HG03175 (cell line): ENCODE measurements at regions not wholly inside any gene's neighbourhood (a gene's known extent, or its start where the extent isn't known, plus 50 kb on each side); places are given as distances from the start of the nearest gene placed in this dataset.

Experiments used
- ATAC-seq: cut with Tn5 transposase; IDR thresholded peaks from one replicate; pipeline ENCODE4 v1.9.1; 2021; ENCODE audit warnings: mild to moderate bottlenecking, moderate library complexity; ENCODE audit not compliant: unreplicated experiment

DNA sequence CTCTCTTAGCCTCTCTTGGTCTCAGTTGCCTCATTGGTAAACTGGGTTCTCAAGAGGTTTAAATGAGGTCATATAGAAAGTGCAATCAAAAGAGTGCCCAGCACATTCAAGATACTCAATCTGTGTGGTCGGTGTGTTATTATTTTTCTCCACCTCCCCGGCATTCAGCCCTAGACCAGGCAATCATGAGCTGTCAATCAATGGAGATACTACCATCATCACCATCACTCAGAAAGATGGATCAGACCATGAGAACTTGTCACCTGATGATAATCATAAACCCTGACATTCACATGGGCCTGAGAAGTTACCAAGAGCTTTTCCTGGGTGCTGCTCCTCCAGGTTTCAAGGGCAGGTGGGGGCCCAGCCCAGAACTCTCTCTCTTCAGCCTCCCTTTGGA lies 166.1 kb downstream of the MN1 start:
- ATAC-seq: no peak

DNA sequence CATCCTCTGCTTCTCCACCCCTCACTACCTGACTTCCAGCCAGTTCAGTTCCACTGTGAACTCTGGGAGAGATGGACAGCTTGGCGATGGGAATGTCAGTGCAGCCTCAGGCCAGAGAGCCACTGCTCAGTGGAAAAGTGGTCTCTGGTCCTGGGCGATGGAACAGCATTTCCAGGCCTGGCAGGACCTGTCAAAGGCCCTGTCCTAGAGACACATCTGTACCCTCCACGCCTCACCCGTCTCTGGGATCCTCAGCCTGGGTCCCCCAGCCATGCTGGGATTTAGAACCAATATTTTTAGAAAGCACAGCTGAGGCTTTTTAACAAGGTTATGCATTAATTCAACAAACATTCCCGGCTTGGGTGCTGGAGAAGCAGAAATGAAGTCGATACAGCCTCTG lies 165.7 kb downstream of the MN1 start:
- no peak for ATAC-seq

GRCh38 chr22:27636716-27637508 lies 164.6 kb downstream of the MN1 start:
- no peak for ATAC-seq

DNA sequence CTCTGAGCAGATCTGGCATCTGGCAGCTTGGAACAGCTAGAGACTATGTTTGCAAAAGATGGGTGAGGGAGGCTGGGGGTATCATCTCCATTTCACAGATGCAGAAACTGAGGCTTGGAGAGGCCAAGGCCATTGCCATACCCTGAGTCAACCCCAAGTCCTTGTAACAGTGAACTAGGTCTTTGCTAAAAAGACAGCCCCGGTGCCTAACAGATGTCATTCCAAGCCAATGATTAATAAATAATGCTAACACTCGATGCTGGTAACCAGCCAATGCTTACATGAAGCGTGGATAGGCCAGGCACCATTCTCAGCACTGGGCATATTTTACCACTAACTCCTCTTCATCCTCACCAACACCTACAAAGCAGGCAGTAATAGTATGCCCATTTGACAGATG lies 164.0 kb downstream of the MN1 start:
- ATAC-seq: no peak

DNA sequence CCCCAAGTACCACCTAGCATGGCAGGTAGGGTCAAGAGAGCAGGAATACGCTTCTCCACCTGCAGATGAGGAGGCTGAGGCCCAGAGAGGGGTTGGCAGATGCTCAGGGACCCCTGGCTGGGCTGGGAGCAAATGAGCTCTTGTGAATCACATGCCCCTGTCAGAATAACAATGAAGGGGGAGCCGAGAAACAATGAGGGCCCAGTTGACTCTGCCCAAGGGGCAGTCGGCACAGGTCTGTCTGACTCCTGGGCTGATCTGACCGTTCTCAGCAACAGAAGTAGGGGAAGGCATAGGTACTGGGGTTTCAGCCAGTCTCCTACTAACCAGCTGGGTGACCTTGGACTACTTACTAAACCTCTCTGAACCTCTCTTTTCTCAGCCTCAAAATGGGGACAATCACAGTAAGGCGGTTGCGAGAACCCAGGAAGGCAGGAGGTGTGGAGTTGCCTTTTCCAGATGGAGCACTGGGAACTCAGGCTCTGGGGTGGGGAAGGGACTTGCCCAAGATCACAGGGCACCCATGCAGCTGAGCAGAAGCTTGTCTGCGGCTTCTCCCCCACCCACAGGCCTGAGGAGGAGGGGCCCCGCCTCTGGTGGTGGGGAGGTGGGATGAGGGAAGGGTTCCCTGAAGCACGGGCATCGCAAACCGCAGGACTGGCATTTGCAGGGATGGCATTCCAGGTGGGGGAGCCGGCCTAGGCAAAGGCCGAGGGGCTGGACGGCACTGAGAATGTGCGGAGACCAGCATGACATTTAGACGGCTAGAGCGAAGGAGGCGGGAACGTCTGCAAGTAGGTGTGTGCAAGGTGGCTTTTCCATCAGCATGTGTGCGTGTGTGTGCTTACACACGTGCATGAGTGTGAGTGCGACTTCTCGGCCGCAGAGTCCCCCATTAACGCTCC lies 163.0 kb downstream of the MN1 start:
- no peak for ATAC-seq

DNA sequence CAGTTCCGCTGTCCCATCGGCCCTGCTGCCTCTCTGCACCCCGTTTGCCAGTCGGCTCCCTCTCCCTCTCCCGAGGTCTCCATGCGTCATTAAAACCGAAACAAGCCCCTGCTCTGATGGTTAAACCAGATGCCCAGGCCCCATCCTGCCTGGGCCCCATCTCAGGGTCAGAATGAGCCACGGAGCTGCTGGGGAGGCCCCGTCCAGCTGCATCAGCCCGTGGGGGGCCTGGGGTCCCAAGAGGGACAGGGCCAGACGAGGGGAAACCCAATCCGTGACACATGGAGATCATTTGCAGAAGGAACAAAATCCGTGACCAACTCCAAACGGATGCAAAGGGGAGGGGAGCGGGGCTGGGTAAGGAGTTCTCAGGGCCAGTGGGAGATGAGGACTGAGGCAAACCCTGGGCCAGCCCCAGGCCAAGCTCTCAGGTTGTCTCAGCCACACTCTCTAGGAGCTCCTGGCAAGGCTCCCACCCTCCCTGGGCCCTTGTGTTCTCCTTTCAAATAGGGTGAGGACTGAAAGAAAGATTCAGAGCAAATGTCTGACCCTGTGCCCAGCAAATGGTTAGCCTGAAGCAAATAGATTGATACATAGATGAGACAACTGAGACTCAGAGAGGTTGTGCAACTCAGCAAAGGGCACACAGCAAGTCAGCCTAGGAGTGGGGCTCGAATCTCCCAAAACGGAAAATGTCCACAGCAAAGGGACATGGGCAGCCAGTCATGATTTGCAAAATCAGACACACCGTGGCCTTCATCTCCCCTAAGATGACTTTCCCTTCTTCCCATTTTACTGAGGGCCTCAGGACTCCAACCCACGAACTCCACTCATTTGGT lies 162.1 kb downstream of the MN1 start:
- no peak for ATAC-seq

GRCh38 chr22:27641049-27641795 lies 160.3 kb downstream of the MN1 start:
- no peak for ATAC-seq

DNA sequence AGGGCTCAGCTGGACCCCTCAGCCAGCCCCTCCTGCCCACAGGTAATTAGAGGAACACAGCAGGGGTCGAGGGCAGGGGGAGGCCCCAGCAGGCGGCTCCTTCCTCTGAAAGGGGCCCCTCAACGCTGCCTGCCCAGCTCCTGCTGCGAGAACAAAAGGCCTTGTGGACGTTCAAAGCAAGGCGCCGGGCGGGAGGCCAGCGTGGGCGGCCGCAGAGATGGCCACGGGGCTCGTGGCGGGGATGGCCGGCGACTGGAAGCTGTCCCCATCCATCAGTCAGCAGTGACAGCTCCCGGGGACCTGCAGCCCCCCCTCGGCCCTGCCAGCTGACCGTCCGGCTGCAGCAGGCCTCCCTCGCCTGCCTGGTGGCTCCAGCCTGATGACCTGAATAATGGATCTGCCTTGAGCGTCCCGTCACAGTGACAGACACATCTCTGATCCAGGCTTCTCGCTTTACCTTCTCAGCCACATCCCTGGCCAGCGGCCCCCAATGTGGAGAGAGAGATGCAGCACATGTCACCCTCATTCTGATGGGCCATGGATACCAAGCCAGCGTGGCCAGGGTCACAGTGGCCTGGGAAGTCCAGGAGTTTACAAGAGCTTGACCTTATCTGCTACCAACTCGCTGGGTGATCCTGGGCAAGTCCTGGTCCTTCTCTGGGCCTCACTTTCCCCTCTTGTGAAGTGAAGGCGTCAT lies 159.3 kb downstream of the MN1 start:
- no peak for ATAC-seq

- ATAC-seq: no peak
Measured at GRCh38 chr22:27643907-27644306, 157.6 kb downstream of the MN1 start.

DNA sequence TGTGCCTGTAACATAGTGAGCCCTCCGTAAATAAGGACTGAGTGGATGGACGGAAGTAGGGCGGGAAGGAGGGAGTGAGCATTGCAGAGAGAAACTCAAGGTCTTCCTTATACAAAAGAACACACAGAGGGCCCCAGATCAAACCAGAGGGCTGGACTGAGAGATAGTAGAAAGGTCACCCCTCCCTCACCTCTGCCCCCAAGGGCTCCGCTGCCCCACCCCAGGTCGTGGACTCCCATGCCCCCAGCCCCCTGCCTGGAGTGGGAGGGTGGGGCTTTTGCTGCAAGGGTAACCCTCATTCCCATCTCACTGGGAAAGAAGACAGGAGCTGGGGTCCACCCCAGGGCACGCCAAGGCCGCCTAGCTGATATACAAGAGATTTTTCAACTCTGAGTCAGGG lies 157.0 kb downstream of the MN1 start:
- no peak for ATAC-seq

DNA sequence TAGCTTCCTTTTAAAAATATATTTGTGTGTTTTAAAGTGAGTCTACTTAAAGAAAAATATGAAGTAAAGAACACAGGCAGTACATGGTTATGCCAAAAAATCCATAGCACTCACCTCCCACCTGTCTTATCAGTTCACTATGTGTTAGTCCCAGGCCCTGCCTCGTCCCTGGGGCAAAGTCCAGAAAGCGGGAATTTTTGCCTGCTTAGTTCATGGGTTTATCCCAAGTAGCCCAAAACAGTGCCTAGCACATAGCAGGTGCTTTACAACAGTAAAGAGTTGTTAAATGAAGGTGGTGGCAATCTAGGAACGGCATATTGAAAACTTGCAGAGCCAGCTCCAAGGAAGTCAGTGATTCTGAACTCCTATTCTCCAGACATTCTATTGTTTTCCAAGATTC lies 154.0 kb downstream of the MN1 start:
- no peak for ATAC-seq

DNA sequence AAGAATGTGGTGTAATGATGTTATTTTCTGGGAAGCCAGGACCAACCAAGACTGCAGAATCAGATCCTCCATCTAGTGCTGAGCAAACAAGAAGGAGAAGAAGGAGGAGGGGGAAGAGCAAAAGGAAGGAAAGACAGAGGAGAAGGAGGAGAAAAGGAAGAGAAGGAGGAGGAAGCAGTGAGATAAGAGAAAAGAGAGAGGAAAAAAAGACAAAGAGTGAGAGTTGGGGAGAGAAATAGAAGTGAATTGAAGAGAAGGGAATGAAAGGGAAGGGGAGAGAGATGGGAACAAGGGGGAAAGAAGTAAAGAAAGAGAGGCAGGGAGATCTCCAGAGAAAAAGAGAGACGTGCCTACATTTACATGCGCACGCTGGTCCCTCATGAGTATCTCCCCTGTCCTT lies 153.5 kb downstream of the MN1 start:
- ATAC-seq: no peak

DNA sequence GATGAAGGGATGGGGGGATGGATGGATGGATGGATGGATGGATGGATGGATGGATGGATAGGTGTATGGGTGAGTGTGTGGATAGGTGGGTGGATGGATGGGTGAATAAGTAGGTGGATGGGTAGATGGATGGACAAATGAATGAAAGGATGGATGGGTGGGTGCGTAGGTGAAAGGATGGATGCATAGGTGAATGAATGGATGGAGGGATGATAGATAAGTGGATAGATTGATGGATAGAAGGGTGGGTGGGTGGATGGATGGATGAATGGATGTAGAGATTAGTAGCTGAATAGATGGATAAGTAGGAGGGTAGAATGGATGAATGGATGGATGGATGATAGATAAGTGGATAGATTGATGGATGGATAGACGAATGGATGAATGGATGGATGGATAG lies 152.7 kb downstream of the MN1 start:
- ATAC-seq: no peak

DNA sequence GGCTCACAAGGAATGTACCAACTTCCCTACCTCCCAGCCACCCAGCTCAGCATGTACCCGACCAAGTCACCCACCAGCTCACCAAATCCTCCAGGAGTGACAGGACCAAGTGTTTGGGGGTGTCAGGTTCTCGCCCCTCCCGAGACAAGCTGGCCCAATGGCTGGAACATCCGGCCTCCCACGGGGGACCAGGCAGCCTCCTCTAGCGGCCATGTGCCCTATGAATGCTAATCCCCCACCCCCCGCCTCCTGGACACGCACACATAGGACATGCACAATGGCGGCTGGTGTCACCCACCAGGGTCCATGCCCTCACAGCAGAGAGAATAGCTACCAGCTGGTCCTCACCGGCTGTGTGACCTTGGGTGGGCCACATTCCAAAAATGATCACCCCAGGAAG lies 151.0 kb downstream of the MN1 start:
- no peak for ATAC-seq

DNA sequence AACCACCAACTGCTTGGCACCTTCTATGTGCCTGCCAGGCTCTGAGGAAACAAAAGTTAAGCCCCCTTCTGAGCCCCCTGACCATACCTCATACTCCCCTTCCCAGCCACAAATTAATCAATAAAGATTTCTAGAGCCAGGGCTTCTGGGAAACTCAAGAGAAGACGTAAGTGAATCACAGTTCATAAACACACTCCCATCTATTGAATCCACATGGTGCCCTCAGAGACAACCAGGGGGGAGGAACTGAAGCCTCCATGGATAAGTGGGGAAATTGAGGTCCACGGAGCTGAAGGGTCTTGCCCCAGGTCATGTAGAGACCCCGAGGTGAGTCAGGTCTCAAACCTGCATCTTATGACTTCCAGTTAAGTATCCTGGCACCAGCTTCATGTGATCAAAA lies 150.6 kb downstream of the MN1 start:
- ATAC-seq: no peak

- ATAC-seq: no peak
Measured at GRCh38 chr22:27651486-27651885, 150.1 kb downstream of the MN1 start.

DNA sequence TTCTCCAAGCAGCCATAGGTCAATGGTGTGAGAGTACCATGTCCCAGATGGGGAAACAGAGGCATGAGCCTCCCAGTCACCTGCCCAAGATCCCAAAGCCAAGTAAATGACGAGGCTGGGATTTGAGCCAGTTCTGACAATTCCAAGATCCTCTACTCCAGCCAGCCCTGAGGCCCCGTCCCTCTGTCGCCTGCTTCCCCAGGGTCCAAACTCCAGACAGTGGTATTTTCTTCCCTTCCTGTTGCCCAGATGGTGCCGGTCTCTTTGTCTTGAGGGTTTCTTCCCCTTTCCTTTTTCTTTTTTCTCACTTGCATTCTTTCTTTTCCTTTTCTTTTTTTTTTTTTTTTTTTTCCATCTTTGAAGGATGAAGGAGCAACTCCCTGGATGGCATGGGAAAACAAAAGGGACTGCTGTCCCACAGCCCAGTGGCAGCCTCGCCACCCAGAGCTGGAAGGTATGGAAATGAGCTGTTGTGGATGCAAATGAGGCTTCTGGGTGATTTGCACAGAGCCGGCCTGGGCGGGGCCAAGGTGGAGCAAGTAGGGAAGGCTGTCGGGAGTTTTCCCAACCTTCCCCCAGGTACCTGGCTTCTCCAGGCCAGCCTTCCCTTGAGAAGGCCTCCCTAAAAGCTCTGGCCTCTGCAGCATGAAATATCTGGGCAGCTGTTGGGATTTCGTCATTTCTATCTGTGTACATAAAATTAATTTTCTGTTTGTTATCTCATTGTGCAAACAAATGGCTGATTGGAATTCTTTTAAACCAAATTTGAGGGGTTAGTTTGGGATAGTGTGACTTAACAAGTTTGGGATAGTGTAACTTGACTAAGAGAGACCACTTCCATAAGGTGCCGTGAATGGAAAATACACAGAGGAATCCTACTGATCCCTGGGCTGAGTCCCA lies 146.8 kb downstream of the MN1 start:
- ATAC-seq: no peak

DNA sequence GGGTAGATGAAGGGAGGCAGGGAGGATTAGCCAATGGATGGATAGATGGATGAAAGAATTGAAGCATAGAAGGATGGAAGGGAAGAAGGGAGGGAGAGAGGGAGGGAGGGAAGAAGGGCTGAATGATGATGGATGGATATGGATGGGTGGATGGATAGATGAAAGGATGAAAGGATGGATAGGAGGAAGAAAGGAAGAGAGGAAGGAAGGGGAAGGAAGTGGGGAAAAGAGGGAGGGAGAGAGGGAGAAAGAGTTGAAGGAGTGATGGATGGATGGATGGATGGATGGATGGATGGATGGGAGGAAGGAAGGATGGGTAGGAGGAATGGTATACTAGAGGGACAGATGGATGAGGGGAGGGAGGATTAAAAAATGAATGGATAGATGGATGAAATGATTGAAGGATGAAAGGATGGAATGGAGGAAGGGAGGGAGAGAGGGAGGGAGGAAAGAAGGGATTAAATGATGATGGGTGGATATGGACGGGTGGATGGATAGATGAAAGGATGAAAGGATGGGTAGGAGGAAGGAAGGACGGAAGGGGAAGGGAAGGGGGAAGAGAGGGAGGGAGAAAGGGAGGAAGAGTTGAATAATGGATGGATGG lies 145.9 kb downstream of the MN1 start:
- no peak for ATAC-seq

GRCh38 chr22:27656970-27657369 lies 144.6 kb downstream of the MN1 start:
- ATAC-seq: no peak
